ENCODE measurements at regions not wholly inside any gene's neighbourhood (a gene's known extent, or its start where the extent isn't known, plus 50 kb on each side); places are given as distances from the start of the nearest gene placed in this dataset.
"Not testable (repeated sequence)": the region's sequence is repeated elsewhere in the genome, so short reads cannot be mapped to it uniquely, and the experiment has no call there.

DNA sequence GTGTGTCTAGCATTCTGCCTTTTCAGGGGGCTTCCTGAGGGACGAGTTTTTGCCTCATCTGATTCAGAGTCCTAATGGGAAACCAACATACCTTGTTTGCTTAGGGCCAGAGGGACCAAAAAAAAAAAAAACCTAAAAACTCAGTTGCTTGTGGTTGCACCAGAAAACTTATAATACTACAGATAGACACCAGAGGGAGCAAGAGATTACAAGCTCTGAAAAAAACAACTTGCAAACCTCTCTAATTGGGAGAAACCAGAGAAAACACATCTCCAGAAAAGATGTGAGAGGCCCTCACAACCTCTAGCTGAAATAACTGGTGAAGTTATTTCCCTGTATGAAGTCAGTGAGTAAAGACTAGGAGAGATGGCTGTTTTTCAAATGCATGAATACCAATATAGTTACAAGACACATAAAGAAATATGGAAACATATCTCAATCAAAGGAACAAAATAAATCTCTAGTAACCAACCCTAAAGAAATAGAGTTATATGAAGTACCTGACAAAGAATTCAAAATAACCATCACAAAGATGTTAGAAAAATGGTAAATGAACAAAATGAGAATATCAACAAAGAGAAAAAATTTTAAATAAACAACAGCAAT, 233.7 kb upstream of the NFIA start:
- DNase-seq, result no peak

GRCh38 chr1:60847855-60848582, 234.3 kb upstream of the NFIA start:
- no peak for DNase-seq

- no peak for DNase-seq
Measured at GRCh38 chr1:60847391-60847790, 235.0 kb upstream of the NFIA start.

DNA sequence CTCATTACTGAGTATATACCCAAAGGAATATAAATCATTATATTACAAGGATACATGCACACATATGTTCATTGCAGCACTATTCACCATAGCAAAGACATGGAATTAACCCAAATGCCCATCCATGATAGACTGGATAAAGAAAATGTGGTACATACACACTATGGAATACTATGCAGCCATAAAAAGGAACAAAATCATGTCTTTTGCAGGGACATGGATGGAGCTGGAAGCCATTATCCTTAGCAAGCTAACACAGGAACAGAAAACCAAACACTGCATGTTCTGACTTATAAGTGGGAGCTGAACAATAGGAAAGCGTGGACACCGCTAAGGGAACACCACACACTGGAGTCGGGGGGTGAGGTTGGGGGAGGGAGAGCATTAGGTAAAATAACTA, 236.7 kb upstream of the NFIA start:
- DNase-seq, result not testable (repeated sequence)

DNA sequence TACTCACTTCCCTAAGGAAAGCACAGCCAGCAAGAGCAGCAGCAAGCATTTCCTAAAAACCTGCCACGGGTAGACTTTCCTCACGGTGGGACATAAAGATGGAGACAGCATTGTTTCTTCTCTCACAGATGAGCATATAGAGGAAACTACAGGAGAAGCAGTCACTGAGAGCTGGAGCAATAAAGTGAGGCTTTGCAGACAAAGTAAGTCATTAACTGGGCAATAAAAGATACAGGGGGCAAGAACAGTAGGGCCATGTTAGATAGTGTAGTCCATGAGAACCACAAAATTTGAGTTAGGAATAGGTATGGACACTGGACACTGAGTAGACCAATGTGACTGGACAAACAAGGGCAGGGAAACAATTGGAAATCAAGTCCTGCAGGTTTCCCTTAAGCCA, 240.1 kb upstream of the NFIA start:
- no peak for DNase-seq

GRCh38 chr1:60841116-60842046, 241.0 kb upstream of the NFIA start:
- DNase-seq, result no peak

- not testable (repeated sequence) for DNase-seq
Measured at GRCh38 chr1:60840476-60840875, 241.9 kb upstream of the NFIA start.

GRCh38 chr1:60835649-60836048, 246.7 kb upstream of the NFIA start:
- no peak for DNase-seq

GRCh38 chr1:60833173-60833572, 249.2 kb upstream of the NFIA start:
- DNase-seq, result no peak

GRCh38 chr1:60832367-60832766, 250.0 kb upstream of the NFIA start:
- DNase-seq, result no peak

- DNase-seq, result no peak
Measured at GRCh38 chr1:60831780-60832179, 250.6 kb upstream of the NFIA start.

- DNase-seq, result no peak
Measured at GRCh38 chr1:60828944-60829343, 253.4 kb upstream of the NFIA start.

GRCh38 chr1:60826320-60827094, 255.9 kb upstream of the NFIA start:
- DNase-seq, result no peak

DNA sequence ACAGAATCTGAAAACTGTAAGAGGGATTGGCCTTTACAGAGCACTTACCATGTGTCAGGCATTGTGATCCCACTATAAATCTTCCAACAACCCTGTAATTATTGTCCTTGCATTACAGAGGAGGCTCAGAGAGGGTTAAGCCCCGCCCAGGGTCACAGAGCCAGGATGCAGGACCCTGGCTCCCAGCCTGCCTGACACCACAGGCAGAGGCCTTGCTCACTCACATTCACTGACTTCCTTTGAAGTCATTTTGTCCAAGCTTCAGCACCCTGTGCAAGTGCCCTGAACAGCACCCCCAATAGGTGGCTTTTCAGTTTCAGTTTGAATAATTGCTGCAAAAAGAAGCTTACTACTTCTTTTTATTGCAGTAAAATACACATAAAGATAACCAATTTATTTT, 256.8 kb upstream of the NFIA start:
- DNase-seq, result no peak

DNA sequence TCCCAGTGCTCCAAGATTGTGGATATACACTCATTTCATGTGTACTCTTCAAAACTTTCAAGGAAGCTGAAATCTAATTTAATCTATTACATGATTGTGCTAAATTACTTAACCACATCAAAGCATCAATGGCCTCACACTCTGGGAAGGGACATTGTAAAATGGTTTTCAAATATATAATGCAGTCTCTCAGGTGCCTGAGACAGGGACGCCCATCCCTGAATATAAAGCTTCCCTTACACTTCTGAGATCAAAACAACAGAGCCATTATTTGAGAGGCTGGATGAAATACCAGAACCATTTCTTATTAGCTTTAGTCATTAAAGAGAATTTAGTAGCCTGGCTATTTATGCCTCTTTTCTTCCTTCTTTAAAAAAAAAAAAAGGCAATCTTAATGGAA, 259.2 kb upstream of the NFIA start:
- no peak for DNase-seq

GRCh38 chr1:60822252-60822651, 260.1 kb upstream of the NFIA start:
- DNase-seq, result no peak

- no peak for DNase-seq
Measured at GRCh38 chr1:60821156-60821555, 261.2 kb upstream of the NFIA start.

- DNase-seq, result no peak
Measured at GRCh38 chr1:60818969-60819701, 263.2 kb upstream of the NFIA start.

DNA sequence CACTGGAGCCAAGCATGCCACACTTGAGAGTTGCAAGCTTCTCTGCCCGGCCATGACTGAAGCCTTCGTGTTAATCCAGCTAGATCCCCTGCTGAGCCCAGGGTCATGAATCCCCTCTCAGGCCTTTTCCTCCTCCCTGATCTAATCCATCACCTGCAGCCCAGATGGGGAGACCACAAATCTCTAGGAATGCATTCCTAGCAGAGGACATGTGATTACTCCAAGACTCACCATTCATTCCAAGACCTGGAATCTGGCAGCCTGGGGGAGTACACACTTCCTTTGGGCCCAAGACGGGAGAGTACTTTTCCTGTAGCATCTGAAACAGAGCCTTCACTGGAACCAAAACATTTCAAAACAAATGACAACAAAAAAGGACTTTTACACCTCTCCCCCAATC, 269.3 kb upstream of the NFIA start:
- no peak for DNase-seq

GRCh38 chr1:60809204-60809980, 273.0 kb upstream of the NFIA start:
- DNase-seq, result no peak

DNA sequence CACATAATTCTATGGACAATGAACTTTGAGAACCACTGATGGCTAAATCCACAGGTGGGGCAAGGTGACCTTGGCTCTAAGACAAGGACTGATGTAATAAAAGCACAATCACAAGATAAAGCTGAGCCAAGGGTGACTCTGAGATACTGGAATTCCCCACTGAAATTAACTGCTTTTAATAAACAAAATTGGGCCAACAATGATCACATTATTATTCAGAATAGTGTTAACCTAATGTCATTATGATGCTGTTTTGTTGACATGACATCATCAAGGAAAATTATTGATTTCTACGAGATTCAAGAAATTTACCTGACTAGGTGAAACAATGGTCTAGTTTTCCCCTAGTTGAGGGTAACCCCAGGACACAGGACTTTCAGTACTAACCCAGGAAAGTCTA, 273.7 kb upstream of the NFIA start:
- no peak for DNase-seq

Data from cerebellar nuclear complex (tissue), 1 donor.